IPS-18a (cell line): ENCODE measurements at regions not wholly inside any gene's neighbourhood (a gene's known extent, or its start where the extent isn't known, plus 50 kb on each side); places are given as distances from the start of the nearest gene placed in this dataset.

ENCODE experiments used
- H3K27ac ChIP-seq: one replicate; pipeline ENCODE4 v1.5.1; 2013; ENCODE audit warnings: low read length
- H3K27me3 ChIP-seq: one replicate; pipeline ENCODE4 v1.6.1; 2013; ENCODE audit warnings: mild to moderate bottlenecking, low read length; ENCODE audit not compliant: control insufficient read depth, insufficient read depth
- H3K36me3 ChIP-seq: one replicate; pipeline ENCODE4 v1.6.1; 2013; ENCODE audit warnings: low read depth, low read length; ENCODE audit not compliant: control insufficient read depth
- H3K4me1 ChIP-seq: one replicate; pipeline ENCODE4 v1.6.1; 2013; ENCODE audit warnings: low read depth, low read length; ENCODE audit not compliant: control insufficient read depth
- H3K4me3 ChIP-seq: one replicate; pipeline ENCODE4 v1.5.1; 2013; ENCODE audit warnings: low read length
- H3K9ac ChIP-seq: one replicate; pipeline ENCODE4 v1.6.1; 2013; ENCODE audit warnings: mild to moderate bottlenecking, low read length, moderate library complexity
- H3K9me3 ChIP-seq: one replicate; pipeline ENCODE4 v1.6.1; 2013; ENCODE audit warnings: low read depth, low read length; ENCODE audit not compliant: control insufficient read depth

DNA sequence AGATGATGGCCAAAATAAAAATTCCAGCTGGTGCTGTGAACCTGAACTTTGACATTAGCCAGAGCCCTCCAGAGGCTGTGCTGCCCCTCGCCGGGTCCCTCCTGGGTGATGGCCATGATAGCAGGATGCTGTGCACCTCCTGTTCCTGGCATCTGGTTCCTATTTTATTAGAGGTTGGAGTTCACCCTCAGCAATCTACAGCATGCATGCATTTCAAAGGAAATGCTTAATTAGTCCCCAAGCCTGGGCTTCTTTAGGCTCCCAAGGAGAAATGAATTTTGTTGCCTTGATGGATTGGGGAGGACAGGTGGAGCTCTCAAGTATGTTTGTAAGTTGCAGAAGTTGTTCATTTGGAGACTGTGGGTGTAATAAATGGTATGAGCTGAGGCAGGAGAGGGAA lies 166.9 kb downstream of the GLI2 start:
- no peak overlapping the region for H3K9ac ChIP-seq
- no peaks in the 10 kb centered on the region for H3K9me3 ChIP-seq
- H3K36me3 ChIP-seq, result no peaks in the 10 kb centered on the region
- no peaks in the 10 kb centered on the region for H3K27me3 ChIP-seq
- H3K4me3 ChIP-seq, result no peak overlapping the region
- peaks cover 41% of the 10 kb centered on the region for H3K4me1 ChIP-seq
- H3K27ac ChIP-seq, result no peak overlapping the region

DNA sequence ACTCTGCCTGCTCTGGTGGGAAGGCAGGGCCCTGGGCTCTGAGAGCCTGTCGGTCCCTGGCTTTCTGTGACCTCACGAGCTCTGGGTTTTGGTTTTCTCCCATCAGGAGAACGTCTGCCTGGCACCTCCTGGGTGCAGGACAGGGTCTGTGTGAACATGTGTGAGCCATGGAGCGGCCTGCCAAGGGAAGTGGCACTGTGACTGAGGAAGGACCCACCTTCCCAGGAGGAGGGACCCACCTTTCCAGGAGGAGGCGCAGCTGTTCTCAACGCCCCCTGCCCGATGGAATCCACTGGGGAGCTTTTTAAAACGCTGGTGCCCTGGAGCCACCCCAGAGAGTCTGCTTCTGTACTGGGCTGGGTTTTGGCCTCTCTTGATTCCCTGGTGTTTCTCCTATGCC lies 168.7 kb downstream of the GLI2 start:
- Histone ChIP-seq H3K27me3 (no peaks in the 10 kb centered on the region), H3K27ac (no peak overlapping the region), H3K36me3 (no peaks in the 10 kb centered on the region), H3K4me3 (no peak overlapping the region), H3K9me3 (no peaks in the 10 kb centered on the region), H3K4me1 (peaks cover 29% of the 10 kb centered on the region), H3K9ac (no peak overlapping the region)

DNA sequence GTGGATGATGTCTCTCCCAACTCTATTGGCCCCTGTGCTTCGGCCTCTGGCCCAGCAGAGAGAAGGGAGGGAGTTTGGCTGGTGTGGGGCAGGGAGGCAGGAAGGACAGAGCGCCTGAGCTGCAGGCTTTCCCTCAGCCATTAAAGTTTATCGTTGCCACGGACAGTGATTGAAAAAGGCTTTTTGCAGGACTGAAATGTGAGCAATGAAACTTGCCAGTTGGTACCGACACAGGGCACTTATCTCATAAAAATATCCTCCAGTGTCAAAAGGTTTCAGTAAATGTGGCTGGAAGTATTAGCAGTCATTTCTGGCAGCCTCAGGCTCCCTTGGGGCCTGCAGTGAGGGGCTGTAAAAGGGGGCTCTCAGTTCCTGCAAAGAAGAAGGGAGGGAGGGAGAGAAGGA lies 169.2 kb downstream of the GLI2 start:
- Histone ChIP-seq H3K4me3 (no peak overlapping the region), H3K27ac (no peak overlapping the region), H3K9ac (no peak overlapping the region), H3K27me3 (no peaks in the 10 kb centered on the region), H3K4me1 (peaks cover 25% of the 10 kb centered on the region), H3K9me3 (no peaks in the 10 kb centered on the region), H3K36me3 (no peaks in the 10 kb centered on the region)

DNA sequence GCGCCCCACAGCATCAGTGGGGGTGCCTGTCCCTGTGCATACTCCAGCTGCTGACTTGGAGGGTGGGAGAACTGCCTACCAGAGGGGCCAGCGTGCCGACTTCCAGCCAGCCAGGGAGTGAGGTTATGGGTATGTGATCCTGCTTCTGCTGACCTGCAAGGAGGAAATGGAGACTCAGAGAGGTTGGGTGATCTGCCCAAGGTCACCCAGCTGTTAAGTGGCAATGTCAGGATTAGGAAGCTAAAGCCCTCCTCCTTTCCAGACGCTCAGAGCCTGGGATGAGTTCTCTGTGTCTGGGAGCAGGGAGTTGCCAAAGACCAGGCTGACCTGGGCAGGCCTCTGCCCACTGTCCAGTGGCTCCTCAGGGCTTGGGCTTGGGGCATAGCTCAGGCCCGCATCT lies 169.6 kb downstream of the GLI2 start:
- Histone ChIP-seq H3K27ac (no peak overlapping the region), H3K4me3 (no peak overlapping the region), H3K9me3 (no peaks in the 10 kb centered on the region), H3K4me1 (peaks cover 20% of the 10 kb centered on the region), H3K9ac (no peak overlapping the region), H3K36me3 (no peaks in the 10 kb centered on the region), H3K27me3 (no peaks in the 10 kb centered on the region)

DNA sequence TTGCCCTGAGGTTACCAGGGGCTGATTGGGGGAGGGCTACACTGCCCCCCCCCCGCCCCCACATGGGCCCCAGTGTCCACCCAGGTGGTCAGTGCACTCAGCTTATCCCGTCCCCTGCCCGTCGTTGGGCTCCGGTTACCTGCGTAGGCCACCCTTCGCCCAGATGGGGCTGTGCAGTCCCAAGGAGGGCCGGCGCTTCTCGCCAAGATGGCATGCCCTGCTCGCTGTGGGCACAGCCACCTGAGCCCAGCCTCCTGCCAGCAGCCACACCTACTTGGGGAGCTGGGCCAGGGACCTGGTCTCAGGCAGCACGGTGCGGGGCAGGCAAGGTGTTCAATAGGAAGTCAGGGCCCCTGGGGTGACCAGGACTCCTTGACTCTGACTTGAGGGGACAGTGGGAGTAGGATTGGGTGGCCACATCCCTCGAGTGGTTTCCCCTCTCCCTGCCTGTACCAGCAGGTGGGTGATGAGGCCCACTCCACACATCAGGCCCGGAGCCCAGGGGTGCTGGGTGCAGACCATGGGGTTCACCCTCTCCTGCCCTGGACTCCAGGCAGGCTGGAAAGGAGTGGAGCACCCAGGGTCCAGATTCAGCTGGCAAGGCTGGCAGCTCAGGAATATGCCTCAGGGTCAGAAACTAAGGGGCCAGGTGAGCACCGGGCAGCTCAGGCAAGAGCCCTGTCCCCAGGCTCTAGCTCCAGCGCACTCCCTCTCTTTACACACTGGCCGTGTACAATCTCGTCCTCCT lies 170.3 kb downstream of the GLI2 start:
- no peaks in the 10 kb centered on the region for H3K9me3 ChIP-seq
- peaks cover 13% of the 10 kb centered on the region for H3K4me1 ChIP-seq
- H3K36me3 ChIP-seq, result no peaks in the 10 kb centered on the region
- no peak overlapping the region for H3K27ac ChIP-seq
- no peaks in the 10 kb centered on the region for H3K27me3 ChIP-seq
- no peak overlapping the region for H3K9ac ChIP-seq
- no peak overlapping the region for H3K4me3 ChIP-seq

DNA sequence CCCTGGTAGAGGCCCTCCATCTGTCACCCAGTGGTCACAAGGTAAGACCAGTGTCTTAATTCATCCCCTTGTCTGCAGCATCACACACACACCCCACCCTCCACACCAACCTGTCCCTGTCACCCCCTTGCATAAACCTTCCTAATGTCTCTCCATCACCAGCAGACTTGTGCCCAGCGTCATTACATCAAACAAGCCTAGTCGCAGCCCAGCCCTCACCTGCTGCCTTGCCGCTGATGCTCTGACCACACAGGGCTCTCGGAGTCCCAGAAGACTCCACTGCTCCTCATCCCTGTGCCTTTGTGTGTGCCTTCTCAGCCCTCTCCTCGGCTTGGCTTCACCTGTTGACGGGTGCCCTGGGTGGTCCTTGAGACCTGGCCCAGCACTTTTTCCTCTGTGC lies 171.2 kb downstream of the GLI2 start:
- Histone ChIP-seq H3K36me3 (no peaks in the 10 kb centered on the region), H3K4me1 (peaks cover 12% of the 10 kb centered on the region), H3K9ac (no peak overlapping the region), H3K27me3 (no peaks in the 10 kb centered on the region), H3K4me3 (no peak overlapping the region), H3K27ac (no peak overlapping the region), H3K9me3 (no peaks in the 10 kb centered on the region)

DNA sequence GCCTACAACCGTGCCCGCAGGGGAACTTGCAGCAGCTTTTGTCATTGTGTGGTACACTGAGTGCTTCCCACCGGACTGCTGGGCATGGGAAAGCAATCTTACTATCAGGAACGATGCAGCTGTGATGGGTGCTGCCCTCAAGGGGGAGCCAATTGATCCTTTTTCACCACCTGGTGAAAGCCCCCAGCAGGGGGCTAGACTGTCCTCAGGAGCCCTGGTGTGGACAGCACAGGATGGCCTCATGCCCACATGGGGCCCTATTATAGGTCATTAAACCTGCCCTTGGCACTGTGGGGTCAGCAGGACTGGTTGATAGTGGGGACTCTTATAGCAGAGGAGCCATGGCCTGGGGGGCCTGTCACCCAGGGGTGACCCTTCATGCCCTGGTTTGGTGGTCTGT lies 172.2 kb downstream of the GLI2 start:
- Histone ChIP-seq H3K36me3 (no peaks in the 10 kb centered on the region), H3K9ac (no peak overlapping the region), H3K4me1 (peaks cover 12% of the 10 kb centered on the region), H3K27me3 (no peaks in the 10 kb centered on the region), H3K4me3 (no peak overlapping the region), H3K9me3 (no peaks in the 10 kb centered on the region), H3K27ac (no peak overlapping the region)

DNA sequence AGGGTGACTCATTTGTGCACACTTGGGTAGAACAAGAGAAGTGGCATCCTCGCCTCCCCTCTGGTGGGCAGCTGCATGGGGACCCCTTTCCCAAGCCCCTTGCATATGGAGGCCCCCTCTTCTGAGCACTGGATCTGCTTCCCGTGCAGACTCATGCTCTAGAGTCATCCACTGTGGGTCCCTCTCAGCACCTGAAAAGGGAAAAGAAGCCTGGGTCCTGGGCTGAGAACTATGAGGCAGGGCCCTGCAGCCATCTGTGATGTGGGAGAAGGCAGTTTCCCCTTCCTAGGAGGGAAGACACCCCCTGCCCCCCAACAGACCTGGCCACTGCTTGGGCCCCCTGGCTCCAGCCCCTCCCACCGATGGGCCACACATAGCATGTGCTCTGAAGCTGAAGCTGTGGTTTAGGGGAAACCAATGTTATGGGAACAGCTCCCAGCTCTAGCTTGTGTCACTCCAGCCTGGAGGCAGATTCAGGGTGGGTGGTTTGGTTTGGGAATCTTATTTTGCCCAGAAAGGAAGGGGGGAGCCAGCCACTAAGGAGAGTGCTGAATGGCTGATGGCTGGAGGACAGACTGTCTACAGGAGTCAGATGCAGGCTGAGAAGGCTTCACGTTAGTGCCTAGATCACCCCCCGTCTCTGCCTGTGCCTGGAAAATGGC lies 172.8 kb downstream of the GLI2 start:
- Histone ChIP-seq H3K36me3 (no peaks in the 10 kb centered on the region), H3K4me1 (peaks cover 12% of the 10 kb centered on the region), H3K27ac (no peak overlapping the region), H3K9ac (no peak overlapping the region), H3K9me3 (no peaks in the 10 kb centered on the region), H3K4me3 (no peak overlapping the region), H3K27me3 (no peaks in the 10 kb centered on the region)

DNA sequence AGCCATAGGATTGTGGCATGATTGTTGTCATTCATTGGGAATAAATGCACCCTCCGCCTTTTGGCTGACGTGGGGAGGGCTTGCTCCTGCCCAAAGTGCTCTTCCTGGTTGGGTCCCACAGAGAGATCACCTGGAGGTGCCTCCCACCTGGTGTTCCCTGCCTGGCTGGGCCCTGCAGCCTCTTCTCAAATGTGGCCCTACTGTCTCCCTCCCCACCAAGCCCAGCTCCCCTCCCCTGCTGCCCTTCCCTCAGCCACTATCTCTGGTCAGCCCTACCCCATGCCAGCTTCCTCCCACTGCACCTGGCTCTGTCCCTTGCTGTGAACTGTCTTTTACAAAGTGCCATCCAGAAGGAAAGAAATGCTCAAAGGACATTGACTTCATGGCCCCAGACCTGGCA lies 173.4 kb downstream of the GLI2 start:
- H3K9me3 ChIP-seq, result no peaks in the 10 kb centered on the region
- no peak overlapping the region for H3K4me3 ChIP-seq
- no peak overlapping the region for H3K27ac ChIP-seq
- no peaks in the 10 kb centered on the region for H3K36me3 ChIP-seq
- H3K27me3 ChIP-seq, result no peaks in the 10 kb centered on the region
- peaks cover 12% of the 10 kb centered on the region for H3K4me1 ChIP-seq
- H3K9ac ChIP-seq, result no peak overlapping the region

DNA sequence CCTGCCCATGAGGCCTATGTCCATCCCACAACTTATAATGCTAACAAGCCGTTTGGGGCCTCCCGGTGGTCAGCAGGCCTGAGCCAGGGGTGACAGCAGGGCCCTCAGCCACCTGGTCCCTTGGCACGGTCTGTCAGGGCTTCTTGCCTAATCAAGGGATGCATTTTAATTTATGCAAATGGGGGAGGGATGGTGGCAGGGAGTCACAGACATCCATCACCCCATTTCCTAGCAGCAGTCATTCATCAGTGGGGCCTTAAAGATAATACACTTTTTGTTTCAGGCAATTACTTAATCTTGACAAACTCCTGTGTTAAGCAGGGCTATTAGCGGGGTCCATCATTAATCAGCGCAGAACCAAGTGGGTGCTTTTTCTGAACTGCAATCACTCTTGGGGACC lies 174.5 kb downstream of the GLI2 start:
- Histone ChIP-seq H3K9me3 (no peaks in the 10 kb centered on the region), H3K27me3 (no peaks in the 10 kb centered on the region), H3K27ac (no peak overlapping the region), H3K4me3 (no peak overlapping the region), H3K9ac (no peak overlapping the region), H3K4me1 (peaks cover 9% of the 10 kb centered on the region), H3K36me3 (no peaks in the 10 kb centered on the region)

DNA sequence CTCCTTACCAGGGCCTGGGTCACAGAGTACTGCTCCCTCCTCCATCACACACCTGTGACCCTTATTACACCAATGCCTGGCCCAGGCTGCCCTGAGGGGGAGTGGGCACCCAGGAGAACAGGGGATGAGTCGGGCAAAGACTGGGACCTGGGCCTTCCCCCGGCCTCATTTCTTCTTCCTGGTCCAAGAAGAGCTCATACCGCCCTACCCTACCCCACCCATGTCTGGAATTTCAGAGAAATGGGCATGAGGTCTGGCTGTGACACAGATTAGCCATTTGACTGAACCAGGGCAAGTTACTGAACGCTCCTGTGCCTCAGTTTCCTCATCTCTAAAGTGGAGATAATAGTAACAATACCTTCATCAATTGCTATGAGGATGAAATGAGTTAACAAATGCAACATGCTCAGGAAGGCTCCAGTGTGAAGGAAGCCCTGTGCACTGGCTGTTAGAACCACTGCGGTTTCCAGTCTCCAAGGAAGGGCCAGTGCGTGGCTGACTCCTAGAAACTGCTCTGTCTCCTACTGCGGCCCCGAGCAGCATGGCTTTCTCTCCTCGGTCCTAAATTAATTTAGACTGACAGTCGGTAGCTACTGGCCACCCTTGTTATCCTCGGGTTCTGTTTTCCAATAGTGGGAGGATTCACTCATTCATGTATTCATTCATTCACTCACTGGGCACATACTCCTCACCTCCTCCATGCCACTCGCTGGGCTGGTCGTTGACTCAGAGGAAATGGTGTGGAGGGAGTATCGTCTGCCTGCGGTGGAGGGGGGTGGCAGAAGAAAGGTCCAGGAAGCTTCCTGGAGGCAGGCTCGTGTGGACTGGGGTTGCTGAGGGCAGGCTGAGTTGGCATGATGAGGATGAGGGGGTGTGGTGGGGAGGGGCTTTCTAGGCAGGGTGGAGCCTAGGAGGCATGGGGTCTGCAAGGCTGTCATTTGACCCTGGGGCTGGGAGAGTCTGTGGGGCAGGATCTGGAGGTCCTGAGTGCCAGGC lies 175.6 kb downstream of the GLI2 start:
- peaks cover 13% of the 10 kb centered on the region for H3K4me1 ChIP-seq
- no peaks in the 10 kb centered on the region for H3K9me3 ChIP-seq
- H3K4me3 ChIP-seq, result no peak overlapping the region
- no peak overlapping the region for H3K27ac ChIP-seq
- no peak overlapping the region for H3K9ac ChIP-seq
- H3K36me3 ChIP-seq, result no peaks in the 10 kb centered on the region
- no peaks in the 10 kb centered on the region for H3K27me3 ChIP-seq
